Ammon's horn (tissue), 1 donor: ENCODE measurements at regions not wholly inside any gene's neighbourhood (a gene's known extent, or its start where the extent isn't known, plus 50 kb on each side); places are given as distances from the start of the nearest gene placed in this dataset.
A peak's percentile ranks its signal among the peaks of the same experiment; 100 is the strongest.

Source experiments
- DNase-seq: peaks from one replicate; pipeline ENCODE4 v3.0.0-alpha.2; 2016; ENCODE audit warnings: low spot score

DNA sequence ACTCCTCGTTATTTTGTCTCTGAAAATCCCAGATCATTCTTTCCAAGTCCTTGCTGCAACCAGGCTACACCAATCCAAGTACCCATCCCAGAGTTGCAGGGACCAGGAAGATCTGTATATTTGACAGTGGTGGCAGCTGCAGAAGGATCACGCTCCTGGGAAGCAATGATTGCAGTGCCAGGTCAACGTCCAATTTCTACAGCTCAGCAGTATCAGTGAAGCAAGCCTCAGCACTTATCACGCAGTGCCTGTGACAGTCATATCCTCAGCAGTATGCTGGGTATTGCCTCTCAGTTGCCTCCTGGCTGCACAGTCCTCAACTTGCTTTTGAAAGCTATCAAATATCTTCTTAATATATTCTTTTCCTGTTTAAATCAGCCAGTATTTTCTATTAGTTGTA, 66.7 kb downstream of the BARHL2 start:
- DNase-seq = no peak

GRCh38 chr1:90640325-90640724, 76.8 kb downstream of the BARHL2 start:
- no peak for DNase-seq

GRCh38 chr1:90622666-90623065, 94.4 kb downstream of the BARHL2 start:
- DNase-seq = no peak

- no peak for DNase-seq
These were observed 95.1 kb downstream of the BARHL2 start for GRCh38 chr1:90621986-90622385.

DNA sequence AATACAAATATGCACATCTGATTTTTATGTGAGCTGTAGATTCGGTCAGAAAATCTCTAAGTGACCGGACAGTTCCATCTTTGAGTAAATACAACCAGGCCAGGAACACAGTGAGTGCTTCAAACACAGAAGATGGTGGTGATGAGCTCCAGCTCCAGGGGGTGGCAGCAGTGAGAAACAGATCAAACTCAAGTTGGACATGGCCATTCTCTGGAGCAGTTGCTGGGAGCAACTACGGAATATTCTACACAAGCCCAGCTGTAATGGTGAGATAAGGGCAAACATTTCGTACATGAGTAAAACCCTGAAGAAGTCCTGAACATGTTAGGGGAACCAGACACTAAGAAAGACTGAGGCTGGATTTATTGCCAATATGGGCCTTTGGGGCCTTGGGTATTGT, 100.7 kb downstream of the BARHL2 start:
- DNase-seq = no peak

GRCh38 chr1:90614872-90615271, 102.2 kb downstream of the BARHL2 start:
- no peak for DNase-seq

GRCh38 chr1:90613371-90613770, 103.7 kb downstream of the BARHL2 start:
- no peak for DNase-seq

- no peak for DNase-seq
These were observed 105.1 kb downstream of the BARHL2 start for GRCh38 chr1:90612033-90612432.

- DNase-seq = no peak
These were observed 109.4 kb downstream of the BARHL2 start for GRCh38 chr1:90607736-90608135.

DNA sequence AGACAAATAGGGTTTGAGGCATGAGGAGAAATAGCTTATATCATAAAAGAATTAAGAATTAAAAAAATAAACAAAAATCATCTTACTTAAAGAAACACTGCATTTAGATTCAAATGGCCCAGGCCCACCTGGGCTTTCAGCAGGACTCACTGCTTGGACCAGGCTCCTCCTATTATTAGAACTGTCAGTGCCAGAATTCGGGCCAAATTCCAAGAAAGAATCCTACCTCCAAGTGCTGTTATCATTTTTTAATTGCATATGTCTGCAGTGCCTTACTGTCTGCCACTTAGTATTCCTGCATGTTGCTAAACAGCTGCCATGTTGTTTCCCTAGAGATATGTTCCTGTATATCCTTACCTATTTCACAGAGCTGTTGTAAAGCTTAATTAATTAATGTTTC, 112.0 kb downstream of the BARHL2 start:
- DNase-seq = no peak

DNA sequence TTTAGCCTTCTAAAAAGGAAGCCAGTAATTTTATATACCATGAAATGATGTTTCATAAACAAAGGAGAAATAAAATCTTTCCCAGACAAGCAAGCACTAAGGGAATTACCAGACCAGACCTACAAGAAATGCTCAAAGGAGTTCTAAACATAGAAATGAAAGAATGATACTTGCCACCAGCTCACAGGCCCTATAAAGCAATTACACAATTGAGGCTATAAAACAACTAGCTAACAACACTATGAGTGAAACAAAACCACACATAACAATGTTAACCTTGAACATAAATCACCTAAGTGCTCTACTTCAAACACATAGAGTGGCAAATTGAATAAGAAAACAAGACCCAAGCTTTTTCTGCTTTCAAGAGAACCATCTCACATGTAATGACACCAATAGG, 123.8 kb downstream of the BARHL2 start:
- DNase-seq = no peak

DNA sequence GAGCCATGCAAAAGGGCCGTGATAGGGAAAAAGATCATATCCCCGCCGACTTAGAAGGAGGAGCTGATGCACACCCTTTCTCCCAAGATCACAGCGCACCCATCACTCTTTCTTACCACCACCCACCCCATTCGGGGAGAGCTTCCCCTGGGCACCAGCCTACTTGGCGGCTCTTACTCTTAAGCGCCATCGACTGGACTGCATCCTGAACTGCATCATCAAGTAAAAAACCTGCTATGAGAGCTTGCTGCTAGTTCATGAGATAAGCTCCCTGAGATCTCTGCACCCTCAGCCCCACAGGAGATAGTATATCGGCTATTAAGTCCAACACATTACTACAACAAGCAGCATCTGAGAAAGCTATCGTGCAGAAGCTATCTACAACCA, 125.1 kb downstream of the BARHL2 start:
- no peak for DNase-seq

- no peak for DNase-seq
These were observed 125.6 kb downstream of the BARHL2 start for GRCh38 chr1:90591355-90591969.

- DNase-seq = no peak
These were observed 136.9 kb downstream of the BARHL2 start for GRCh38 chr1:90580176-90580575.

- DNase-seq = peak; percentile 37
These were observed 137.8 kb downstream of the BARHL2 start for GRCh38 chr1:90579212-90579802.

GRCh38 chr1:90574692-90575370, 142.3 kb downstream of the BARHL2 start:
- no peak for DNase-seq

DNA sequence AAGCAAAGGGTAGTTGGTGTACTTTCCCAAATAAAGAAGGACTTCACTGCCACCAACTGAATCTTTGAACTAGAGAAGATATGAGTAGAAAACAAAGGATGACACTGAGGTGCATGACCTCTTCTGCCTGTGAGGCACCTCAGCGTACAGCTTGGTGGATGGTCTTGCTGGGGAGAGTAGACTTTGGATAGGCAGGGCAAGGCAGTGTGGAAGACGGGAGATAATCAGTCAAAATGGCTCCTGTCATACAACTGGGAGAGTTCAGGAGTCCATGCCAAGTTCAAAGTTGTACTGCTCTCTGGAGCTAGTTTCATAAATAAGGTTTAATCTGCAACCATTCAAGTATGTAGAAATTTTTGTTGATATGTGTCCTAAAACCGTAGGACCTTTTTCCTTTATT, 143.4 kb downstream of the BARHL2 start:
- no peak for DNase-seq

- no peak for DNase-seq
These were observed 144.7 kb downstream of the BARHL2 start for GRCh38 chr1:90572446-90572845.

GRCh38 chr1:90568436-90568835, 148.7 kb downstream of the BARHL2 start:
- DNase-seq = no peak

DNA sequence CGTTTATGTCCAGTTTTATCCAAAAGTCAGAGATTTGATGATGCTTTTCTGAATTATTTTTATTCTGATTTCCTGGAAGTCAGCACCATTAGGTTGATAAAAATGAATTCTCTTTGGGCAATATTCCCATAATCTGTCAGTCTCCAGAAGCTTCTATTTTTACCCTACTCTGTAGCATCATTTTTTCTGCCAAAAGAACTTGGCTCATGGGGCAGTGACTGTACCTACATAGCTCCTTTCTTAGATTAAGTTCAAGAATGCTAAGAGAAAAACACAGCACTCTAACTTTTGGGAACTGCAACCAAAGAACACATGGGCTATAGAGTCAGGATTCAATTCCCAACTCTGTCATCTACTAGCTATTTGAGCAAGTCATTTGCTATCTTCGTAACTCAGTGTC, 152.9 kb downstream of the BARHL2 start:
- DNase-seq = no peak

DNA sequence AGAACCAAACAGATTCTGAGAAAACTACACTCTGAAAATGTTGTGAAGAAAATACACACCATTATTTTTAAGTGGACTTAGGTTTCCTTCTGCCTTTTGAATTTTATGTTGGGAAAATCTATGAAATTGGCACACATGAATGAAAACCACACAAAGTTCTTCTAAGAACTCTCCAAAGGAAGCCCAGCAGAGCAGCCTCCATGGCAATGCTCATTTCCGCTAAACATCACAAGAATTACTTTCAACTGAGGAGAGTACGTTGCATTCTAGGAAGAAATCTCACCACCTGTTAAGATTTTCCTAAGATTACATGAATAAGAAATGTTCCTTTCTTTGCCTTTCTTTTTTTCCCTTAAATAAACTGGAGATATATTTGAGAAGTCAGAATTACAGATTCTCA, 154.2 kb downstream of the BARHL2 start:
- no peak for DNase-seq

DNA sequence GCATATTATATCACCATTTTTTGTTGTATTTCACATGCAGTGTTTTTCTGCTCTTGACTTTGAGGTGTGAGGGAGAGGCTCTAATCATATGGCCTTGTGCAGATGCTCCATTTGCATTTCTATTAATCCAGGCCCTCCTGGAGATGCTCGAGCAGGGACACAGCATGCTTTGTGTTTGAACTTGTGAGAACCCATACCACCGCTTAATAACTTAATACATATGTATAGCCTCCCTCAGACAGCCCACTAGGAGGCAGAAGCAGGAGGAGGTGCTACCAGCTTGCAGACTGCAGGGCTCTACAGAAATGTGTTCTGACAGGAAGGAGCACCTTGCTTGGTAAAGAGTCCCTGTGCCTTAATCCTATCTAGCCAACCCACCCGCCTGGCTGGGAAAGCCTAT, 155.2 kb downstream of the BARHL2 start:
- no peak for DNase-seq

GRCh38 chr1:90561103-90561783, 155.9 kb downstream of the BARHL2 start:
- DNase-seq = no peak
